IMR-90 (cell line): ENCODE measurements at regions not wholly inside any gene's neighbourhood (a gene's known extent, or its start where the extent isn't known, plus 50 kb on each side); places are given as distances from the start of the nearest gene placed in this dataset.
"Not testable (repeated sequence)": the region's sequence is repeated elsewhere in the genome, so short reads cannot be mapped to it uniquely, and the experiment has no call there.

ENCODE experiments used
- BHLHE40 ChIP-seq: fragments of 150-350 bp; IDR thresholded peaks from 2 replicates; pipeline ENCODE4 v1.6.1; 2016; ENCODE audit warnings: mild to moderate bottlenecking, low read depth, low read length
- CTCF ChIP-seq: conservative IDR thresholded peaks from 2 replicates; pipeline ENCODE4 v1.5.1; 2012; ENCODE audit warnings: mild to moderate bottlenecking, low read depth, low read length, improper control_type of control experiment
- FOS ChIP-seq: fragments of 150-350 bp; IDR thresholded peaks from 2 replicates; pipeline ENCODE4 v1.6.1; 2016; ENCODE audit warnings: low read depth, low read length
- MAFK ChIP-seq: IDR thresholded peaks from 2 replicates; pipeline ENCODE4 v1.6.1; 2012; ENCODE audit warnings: low read depth, low read length, improper control_type of control experiment
- MAZ ChIP-seq: IDR thresholded peaks from 2 replicates; pipeline ENCODE4 v1.6.1; 2012; ENCODE audit warnings: low read depth, mild to moderate bottlenecking, low read length, improper control_type of control experiment, moderate library complexity, borderline replicate concordance
- MXI1 ChIP-seq: IDR thresholded peaks from 2 replicates; pipeline ENCODE4 v1.6.1; 2012; ENCODE audit warnings: low read depth, mild to moderate bottlenecking, low read length, moderate library complexity, borderline replicate concordance
- POLR2A ChIP-seq: IDR thresholded peaks from 2 replicates; pipeline ENCODE4 v1.6.1; 2012; ENCODE audit warnings: mild to moderate bottlenecking, low read depth, low read length
- RAD21 ChIP-seq: IDR thresholded peaks from 2 replicates; pipeline ENCODE4 v1.6.1; 2012; ENCODE audit warnings: low read length, improper control_type of control experiment

GRCh38 chr16:33734650-33735049, 275.2 kb downstream of the TP53TG3F start:
- not testable (repeated sequence) for TF ChIP-seq RAD21, CTCF, POLR2A, FOS, MXI1, MAZ, BHLHE40, MAFK
